Kidney epithelial cell (primary cell): ENCODE measurements at regions not wholly inside any gene's neighbourhood (a gene's known extent, or its start where the extent isn't known, plus 50 kb on each side); places are given as distances from the start of the nearest gene placed in this dataset.

ENCODE experiments used
- DNase-seq: peaks from one replicate; pipeline ENCODE4 v3.0.0-alpha.2; 2010; ENCODE audit warnings: low read depth
- H3K27me3 ChIP-seq: 2 replicates; pipeline ENCODE4 v1.6.0; 2011; ENCODE audit warnings: low read length; ENCODE audit not compliant: control insufficient read depth, insufficient read depth
- H3K36me3 ChIP-seq: 2 replicates; pipeline ENCODE4 v1.5.1; 2011; ENCODE audit warnings: low read length; ENCODE audit not compliant: control insufficient read depth, insufficient read depth
- H3K4me3 ChIP-seq: 2 replicates; pipeline ENCODE4 v1.5.1; 2011; ENCODE audit warnings: low read depth, mild to moderate bottlenecking, control low read depth, low read length
- TF ChIP-seq, protein P1 (sequence below): IDR thresholded peaks from 2 replicates; pipeline ENCODE4 v1.5.1; 2011; ENCODE audit warnings: mild to moderate bottlenecking, moderate library complexity, low read length, control low read depth, inconsistent platforms; ENCODE audit not compliant: insufficient read depth, poor library complexity, severe bottlenecking

DNA sequence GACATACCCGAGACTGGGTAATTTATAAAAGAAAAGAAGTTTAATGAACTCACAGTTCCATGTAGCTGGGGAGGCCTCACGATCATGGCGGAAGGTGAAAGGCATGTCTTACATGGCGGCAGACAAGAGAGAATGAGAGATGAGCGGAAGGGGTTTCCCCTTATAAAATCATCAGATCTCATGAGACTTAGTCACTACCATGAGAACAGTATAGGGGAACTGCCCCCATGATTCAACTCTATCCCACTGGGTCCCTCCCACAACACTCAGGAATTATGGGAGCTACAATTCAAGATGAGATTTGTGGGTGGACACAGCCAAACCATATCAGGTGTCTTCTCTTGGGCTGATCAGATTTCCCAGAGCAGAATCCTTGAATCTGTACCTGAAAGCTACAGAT is 617.3 kb upstream of the ID2 start:
- DNase-seq = no peak
- Histone ChIP-seq H3K4me3 (no peak overlapping the region), H3K36me3 (no peaks in the 10 kb centered on the region), H3K27me3 (no peaks in the 10 kb centered on the region)
- TF ChIP-seq, protein P1, sequence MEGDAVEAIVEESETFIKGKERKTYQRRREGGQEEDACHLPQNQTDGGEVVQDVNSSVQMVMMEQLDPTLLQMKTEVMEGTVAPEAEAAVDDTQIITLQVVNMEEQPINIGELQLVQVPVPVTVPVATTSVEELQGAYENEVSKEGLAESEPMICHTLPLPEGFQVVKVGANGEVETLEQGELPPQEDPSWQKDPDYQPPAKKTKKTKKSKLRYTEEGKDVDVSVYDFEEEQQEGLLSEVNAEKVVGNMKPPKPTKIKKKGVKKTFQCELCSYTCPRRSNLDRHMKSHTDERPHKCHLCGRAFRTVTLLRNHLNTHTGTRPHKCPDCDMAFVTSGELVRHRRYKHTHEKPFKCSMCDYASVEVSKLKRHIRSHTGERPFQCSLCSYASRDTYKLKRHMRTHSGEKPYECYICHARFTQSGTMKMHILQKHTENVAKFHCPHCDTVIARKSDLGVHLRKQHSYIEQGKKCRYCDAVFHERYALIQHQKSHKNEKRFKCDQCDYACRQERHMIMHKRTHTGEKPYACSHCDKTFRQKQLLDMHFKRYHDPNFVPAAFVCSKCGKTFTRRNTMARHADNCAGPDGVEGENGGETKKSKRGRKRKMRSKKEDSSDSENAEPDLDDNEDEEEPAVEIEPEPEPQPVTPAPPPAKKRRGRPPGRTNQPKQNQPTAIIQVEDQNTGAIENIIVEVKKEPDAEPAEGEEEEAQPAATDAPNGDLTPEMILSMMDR = no peak

DNA sequence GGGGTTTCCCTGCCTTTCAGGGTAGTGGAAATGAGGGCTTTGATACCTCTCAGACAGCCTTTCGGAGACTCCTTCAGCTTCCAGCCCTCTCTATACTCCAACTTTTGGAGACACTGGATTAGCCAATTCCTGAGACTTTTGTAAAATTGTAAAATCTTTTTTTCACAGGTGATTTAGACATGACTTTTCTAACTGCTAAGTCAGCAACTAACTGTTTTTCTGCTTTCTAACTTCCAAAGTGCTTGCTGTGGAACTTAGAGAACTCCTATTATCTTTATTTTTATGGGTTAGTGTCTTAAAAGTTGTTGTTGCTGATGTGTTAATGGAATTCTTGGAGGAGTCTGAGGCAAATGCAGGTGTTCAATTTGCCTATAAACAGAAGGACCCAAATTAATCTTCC is 616.7 kb upstream of the ID2 start:
- DNase-seq = no peak
- Histone ChIP-seq H3K27me3 (no peaks in the 10 kb centered on the region), H3K36me3 (no peaks in the 10 kb centered on the region), H3K4me3 (no peak overlapping the region)
- TF ChIP-seq, protein P1 = no peak

DNA sequence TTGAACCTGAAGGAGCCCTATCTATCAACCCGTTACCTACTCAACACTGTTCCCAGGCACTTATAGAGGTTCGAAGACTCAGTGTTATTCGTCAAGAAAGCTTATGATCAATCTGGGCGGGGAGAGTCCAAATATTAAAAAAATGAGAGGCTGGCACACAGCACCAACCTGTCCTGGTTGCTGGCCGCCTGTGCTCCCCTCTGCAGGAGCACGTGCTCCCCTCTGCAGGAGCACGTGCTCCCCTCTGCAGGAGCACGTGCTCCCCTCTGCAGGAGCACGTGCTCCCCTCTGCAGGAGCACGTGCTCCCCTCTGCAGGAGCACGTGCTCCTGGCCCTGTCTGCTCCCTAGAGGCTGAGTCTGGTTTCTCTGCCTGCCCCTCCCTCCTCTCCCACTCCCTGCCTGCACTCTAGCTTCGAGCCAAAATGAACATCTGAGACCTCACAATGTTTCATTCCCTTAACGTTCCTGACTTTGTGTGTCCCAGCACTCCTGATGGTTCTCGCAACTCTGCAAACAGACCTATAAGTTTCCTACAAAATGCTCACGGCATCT is 614.0 kb upstream of the ID2 start:
- DNase-seq = no peak

DNA sequence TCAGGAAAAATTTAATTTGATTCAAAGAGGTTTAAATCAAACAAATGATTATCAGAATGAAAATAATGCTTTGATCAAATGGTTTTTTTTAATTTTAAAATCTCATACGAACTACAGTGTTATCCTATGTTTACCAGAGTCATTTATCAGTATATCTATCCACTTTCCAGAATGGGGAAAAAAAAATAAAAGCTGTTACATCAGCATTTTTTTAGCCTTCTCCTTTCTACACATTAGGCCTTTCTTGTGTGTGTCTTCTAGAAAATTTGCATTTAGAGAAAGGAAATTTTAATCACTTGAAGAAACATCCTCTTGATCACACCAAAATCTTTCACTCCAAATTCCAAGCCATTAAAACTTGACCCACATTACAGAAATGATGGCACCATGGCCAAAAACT is 608.9 kb upstream of the ID2 start:
- no peaks in the 10 kb centered on the region for H3K36me3 ChIP-seq
- H3K27me3 ChIP-seq = no peaks in the 10 kb centered on the region
- H3K4me3 ChIP-seq = no peak overlapping the region
- TF ChIP-seq, protein P1 = no peak
- no peak for DNase-seq

More for the DNA sequence above, 614.0 kb upstream of the ID2 start:
- Histone ChIP-seq H3K4me3 (no peak overlapping the region), H3K36me3 (no peaks in the 10 kb centered on the region), H3K27me3 (no peaks in the 10 kb centered on the region)
- TF ChIP-seq, protein P1 = no peak

DNA sequence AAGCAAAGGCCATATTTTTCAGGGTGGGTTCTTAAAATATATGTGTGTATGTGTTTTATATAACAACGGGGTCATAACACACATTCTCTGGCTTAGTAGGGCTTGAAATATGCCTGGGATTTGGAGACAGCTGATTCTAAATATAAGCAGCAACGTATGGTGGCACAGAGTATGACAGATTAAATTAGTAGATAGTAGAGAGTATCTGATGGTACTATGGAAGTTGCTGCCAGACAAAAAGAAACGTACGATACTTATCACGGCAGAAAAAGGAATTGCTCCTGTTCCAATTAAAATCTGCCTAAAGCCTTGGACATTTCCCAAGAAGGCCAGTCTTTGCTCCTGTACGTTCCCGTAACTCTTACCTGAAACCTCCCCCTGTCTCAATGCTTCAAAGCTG is 607.9 kb upstream of the ID2 start:
- H3K27me3 ChIP-seq = no peaks in the 10 kb centered on the region
- TF ChIP-seq, protein P1 = no peak
- H3K36me3 ChIP-seq = no peaks in the 10 kb centered on the region
- H3K4me3 ChIP-seq = no peak overlapping the region
- DNase-seq = no peak
